ENCODE measurements at regions not wholly inside any gene's neighbourhood (a gene's known extent, or its start where the extent isn't known, plus 50 kb on each side); places are given as distances from the start of the nearest gene placed in this dataset.

GRCh38 chr9:108272349-108272899 is 583.4 kb downstream of the ACTL7B start:
- H3K9me3 ChIP-seq (ENCODE audit: control insufficient read depth, low read depth, low read length): no peaks in the 10 kb centered on the region
- peak overlapping the region; percentile 24 for H3T11ph ChIP-seq (ENCODE audit: low read length)
- H3K23me2 ChIP-seq (ENCODE audit: insufficient read length, low read depth, low read length, poor library complexity, severe bottlenecking): no peaks in the 10 kb centered on the region
- Mint-ChIP-seq H3K4me3 (no peak overlapping the region; a peak in 1 of 5 replicates), H3K27me3 (ENCODE audit: low read depth) (no peaks in the 10 kb centered on the region; the same call in 1 of the 2 replicates), H3K27ac (peak overlapping the region; percentile 87 to 99 (median 96)), H3K36me3 (ENCODE audit: insufficient read depth in 1 of 3, low read depth in 3 of 3) (0 out of 7 replicates have a peak, but pooled peaks cover 0 to under 1% (median 0%) of the 10 kb centered on the region in 3 experiments), H3K9me3 (no peaks in the 10 kb centered on the region; a peak in 1 of 5 replicates), H3K4me1 (peaks cover 28 to 31% of the 10 kb centered on the region in 2 experiments)
- no peak overlapping the region for H2AK5ac ChIP-seq (ENCODE audit: insufficient read length, low read length)
- H3K14ac ChIP-seq (ENCODE audit: insufficient read depth, low read length): peak overlapping the region; percentile 18; the same call in 1 of the 2 replicates
- peak; percentile 62 for DNase-seq
- peak overlapping the region; percentile 11 for H2AFZ ChIP-seq (ENCODE audit: low read length)
- no peak overlapping the region for H3K18ac ChIP-seq (ENCODE audit: insufficient read length, low read depth, low read length)
- H4K20me1 ChIP-seq (ENCODE audit: control insufficient read depth, insufficient read depth, insufficient read length): no peaks in the 10 kb centered on the region
- H2BK15ac ChIP-seq (ENCODE audit: low read depth, low read length): no peak overlapping the region
- H3K23ac ChIP-seq (ENCODE audit: insufficient read length, low read depth, low read length): no peak overlapping the region
- H4K91ac ChIP-seq (ENCODE audit: insufficient read length, low read depth, low read length): no peak overlapping the region
- H3K27ac ChIP-seq (ENCODE audit: insufficient read length, low read depth, low read length): no peak overlapping the region
- no peak overlapping the region for H4K8ac ChIP-seq (replicated peaks; ENCODE audit: insufficient read length, low read depth, low read length)
- no CpG with 5 or more reads among the region's 7 CpGs for WGBS (ENCODE audit: extremely low coverage, insufficient read length, low lambda C conversion rate)
- no peak overlapping the region for H2BK12ac ChIP-seq (ENCODE audit: insufficient read length, low read depth, low read length)
- H2BK20ac ChIP-seq (ENCODE audit: low read depth, low read length, poor library complexity, severe bottlenecking): no peak overlapping the region
- no peak overlapping the region for H4K5ac ChIP-seq (ENCODE audit: insufficient read length, low read depth, low read length)
- no peaks in the 10 kb centered on the region for H3K27me3 ChIP-seq (ENCODE audit: insufficient read depth, low read length)
- H2BK5ac ChIP-seq (ENCODE audit: insufficient read length, low read length): no peak overlapping the region
- H2BK120ac ChIP-seq (ENCODE audit: low read depth, low read length, poor library complexity, severe bottlenecking): no peak overlapping the region
- no peak overlapping the region for H3K4ac ChIP-seq (ENCODE audit: low read depth, low read length)
- TF ChIP-seq CTCF (conservative IDR thresholded peaks at IDR 0.05): peak; percentile 73
- H3K79me1 ChIP-seq (ENCODE audit: insufficient read depth, low read depth, low read length, poor library complexity, severe bottlenecking): no peaks in the 10 kb centered on the region
- no peak overlapping the region for H3K4me2 ChIP-seq (ENCODE audit: insufficient read depth, insufficient read length, low read length)
- no peaks in the 10 kb centered on the region for H3K79me2 ChIP-seq (ENCODE audit: insufficient read depth, low read length)
- peaks cover 6% of the 10 kb centered on the region; the same call in 1 of the 2 replicates for H3K4me1 ChIP-seq (ENCODE audit: insufficient read depth, low read length)
- H3K56ac ChIP-seq (ENCODE audit: insufficient read length, low read depth, low read length): no peak overlapping the region
- H3K9ac ChIP-seq (ENCODE audit: extremely low read depth, insufficient read length, low read length): no peak overlapping the region
